ENCODE measurements at regions not wholly inside any gene's neighbourhood (a gene's known extent, or its start where the extent isn't known, plus 50 kb on each side); places are given as distances from the start of the nearest gene placed in this dataset.
"Not testable (repeated sequence)": the region's sequence is repeated elsewhere in the genome, so short reads cannot be mapped to it uniquely, and the experiment has no call there.

- DNase-seq: no peak
Observed at GRCh38 chr22:22977479-22978200, 90.0 kb downstream of the IGLL5 start.

- no peak for DNase-seq
Observed at GRCh38 chr22:22978637-22979036, 91.0 kb downstream of the IGLL5 start.

GRCh38 chr22:22979121-22979724 lies 91.1 kb upstream of the GNAZ start:
- no peak for DNase-seq

DNA sequence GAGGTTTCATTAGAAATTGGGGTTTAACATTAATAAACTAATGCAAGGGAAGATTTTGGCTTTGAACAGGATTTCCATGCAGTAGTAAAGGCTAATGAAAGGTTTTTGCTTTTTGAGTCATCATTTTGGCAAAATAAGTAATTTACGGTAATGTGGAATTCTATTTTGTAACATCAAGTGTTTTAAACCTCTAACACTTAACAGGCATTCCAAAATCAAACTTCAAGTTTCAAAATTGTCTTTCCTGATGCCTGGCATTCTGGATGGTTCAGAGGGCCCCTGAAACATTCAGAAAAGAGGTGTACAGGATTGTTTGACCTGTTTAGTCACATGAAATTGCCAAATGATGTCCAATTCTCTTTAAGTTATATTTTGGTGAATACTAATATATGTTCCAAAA lies 90.4 kb upstream of the GNAZ start:
- no peak for DNase-seq

GRCh38 chr22:22981670-22982571 lies 88.4 kb upstream of the GNAZ start:
- DNase-seq: no peak

GRCh38 chr22:22982616-22983015 lies 87.7 kb upstream of the GNAZ start:
- no peak for DNase-seq

DNA sequence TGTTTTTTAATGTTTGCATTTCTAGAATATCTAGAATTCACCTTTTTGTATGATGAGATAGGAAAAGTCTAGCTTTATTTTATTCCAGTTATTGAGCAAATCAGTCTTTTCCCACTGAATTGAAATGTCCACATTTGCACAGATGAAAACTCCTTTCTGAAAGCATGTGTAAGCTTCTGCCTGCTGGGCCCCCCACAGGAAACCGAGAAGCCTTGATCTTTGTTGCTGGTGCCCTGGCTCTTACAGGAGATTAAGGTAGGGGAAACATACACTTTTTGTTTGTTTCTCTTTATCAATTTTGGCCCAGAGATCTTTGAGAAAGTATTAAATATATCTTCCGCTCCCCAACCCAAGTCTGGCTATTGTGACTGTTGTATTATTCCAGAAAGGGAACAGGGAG lies 87.2 kb upstream of the GNAZ start:
- DNase-seq: no peak

DNA sequence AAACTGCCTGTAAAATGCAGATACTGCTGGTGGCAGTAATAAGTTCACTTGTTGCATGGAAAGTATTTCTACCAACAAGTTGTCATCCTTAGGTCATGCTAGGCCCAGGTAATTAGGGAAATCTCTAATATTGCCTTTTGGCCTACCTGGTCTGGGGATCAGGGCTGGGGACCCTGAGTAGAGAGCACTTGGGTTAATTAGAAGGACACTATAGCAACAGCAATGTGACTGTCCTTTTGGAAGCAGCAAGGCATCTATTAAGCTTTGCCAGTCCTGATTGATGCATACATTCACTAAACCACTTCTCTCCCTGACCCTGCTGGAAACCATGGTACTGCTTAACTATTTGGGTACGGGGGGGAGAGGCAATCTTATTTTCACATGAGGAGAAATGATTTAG lies 86.5 kb upstream of the GNAZ start:
- no peak for DNase-seq

DNA sequence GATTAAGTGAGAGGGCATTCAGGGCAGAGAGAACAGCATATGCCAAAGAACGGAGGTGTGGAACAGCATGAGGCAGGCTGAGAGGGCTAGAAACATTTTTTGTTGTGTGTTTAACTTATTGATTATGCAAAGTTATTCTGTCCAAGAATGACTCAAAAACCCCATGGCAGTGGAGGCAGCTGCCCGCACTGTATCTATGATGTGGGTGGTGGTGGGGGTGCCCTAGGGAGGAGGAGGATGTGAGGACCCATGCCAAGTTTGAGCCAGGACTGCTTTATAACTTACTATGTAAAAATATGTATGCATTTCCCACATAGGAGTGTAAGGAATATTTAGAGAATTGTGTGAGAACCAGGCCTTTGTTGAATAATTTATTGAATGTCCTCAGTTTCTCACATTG lies 85.4 kb upstream of the GNAZ start:
- no peak for DNase-seq

DNA sequence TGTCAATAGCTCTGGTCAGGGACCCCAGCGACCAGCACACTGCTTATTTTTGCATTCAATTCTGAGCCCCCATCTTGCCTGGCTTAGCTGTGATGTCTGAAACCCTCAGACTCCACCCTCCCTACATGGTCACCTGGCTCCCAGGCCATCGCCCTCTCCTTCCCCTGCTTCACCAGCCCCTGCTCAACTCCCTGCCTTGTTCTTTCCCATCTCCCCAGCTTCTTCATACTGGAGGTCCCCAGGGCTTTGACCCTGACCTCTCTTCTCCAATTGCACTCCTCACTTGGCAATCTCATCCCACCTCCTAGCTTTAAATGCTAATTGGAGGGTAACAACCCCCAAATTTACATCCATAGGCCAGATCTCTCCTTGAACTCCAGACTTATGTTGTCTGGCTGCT lies 84.3 kb upstream of the GNAZ start:
- no peak for DNase-seq

DNA sequence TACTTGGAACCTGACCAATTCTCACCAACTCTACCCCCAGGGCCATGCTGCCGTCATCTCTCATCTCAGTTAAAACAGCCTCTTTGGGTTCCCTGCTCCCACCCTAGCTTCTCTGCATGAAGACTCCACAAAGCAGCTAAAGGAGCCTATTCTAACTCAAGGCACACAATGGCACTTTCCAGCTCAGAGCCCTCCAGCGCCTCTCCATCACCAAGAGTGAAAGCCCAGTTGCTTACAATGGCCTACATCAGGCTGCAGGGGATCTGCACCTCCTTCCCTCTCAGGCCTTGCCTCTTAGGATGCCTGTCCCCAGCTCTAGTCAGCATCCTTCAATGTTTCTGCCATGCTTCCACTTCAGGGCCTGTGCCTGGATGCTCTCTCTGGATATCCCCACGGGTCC lies 83.7 kb upstream of the GNAZ start:
- DNase-seq: no peak

- no peak for DNase-seq
Observed at GRCh38 chr22:22988150-22988549, 82.2 kb upstream of the GNAZ start.

GRCh38 chr22:22988785-22989184 lies 81.5 kb upstream of the GNAZ start:
- DNase-seq: no peak

GRCh38 chr22:22989856-22990255 lies 80.5 kb upstream of the GNAZ start:
- no peak for DNase-seq

- DNase-seq: not testable (repeated sequence)
Observed at GRCh38 chr22:22990711-22991505, 79.4 kb upstream of the GNAZ start.

- DNase-seq: no peak
Observed at GRCh38 chr22:22992474-22992873, 77.8 kb upstream of the GNAZ start.

GRCh38 chr22:22993184-22993583 lies 77.1 kb upstream of the GNAZ start:
- DNase-seq: no peak

DNA sequence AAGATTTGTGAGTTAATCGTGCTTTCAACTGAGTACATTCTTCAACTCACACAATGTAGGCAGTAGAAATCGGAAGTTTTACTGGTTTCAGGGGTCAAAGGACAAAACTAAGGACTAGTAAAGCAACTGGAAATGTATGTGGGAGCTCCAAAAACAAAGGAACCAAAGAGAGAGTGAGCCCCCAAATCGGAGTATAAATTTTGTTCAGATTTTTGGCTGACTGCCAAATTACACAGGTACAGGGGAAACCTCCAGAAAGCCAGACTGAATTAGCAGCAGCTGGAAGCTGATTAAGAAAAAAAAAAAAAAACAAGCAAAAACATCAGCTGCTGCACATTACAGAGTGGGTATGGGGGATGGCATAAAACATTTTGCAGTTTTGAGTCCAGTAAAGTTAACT lies 75.2 kb upstream of the GNAZ start:
- peak; percentile 72 for DNase-seq

- DNase-seq: no peak
Observed at GRCh38 chr22:22996511-22997261, 73.6 kb upstream of the GNAZ start.

GRCh38 chr22:22997262-22997898 lies 72.9 kb upstream of the GNAZ start:
- no peak for DNase-seq

DNA sequence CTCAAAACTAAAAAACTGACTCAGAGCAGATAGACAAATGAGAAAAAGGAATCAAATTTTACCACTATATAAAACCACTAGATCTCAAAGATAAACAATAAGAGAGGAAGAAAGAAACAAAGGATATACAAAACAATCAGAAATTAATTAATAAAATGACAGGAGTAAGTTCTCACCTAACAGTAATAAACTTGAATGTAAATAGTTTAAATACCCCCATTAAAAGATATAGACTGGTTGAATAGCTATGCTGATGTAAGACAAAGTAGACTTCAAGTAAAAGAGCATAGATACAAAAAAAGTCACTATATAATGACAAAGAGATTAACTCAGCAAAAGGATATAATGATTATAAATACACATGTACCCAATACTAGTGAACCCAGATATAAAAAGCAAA lies 72.3 kb upstream of the GNAZ start:
- no peak for DNase-seq

DNA sequence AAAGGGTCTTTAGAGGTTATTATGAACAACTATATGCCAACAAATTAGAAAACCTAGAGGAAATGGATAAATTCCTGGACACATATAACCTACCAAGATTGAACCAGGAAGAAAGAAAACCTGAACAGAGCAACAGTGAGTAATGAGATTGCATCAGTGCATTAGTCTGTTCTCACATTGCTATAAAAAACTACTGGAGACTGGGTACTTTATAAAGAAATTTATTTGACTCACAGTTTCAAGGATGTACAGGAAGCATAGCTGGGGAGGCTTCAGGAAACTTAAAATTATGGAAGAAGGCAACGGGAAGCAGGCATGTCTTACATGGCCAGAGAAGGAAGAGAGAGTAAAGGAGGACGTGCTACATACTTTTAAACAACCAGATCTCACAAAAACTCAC lies 70.8 kb upstream of the GNAZ start:
- no peak for DNase-seq
